ENCODE measurements at regions not wholly inside any gene's neighbourhood (a gene's known extent, or its start where the extent isn't known, plus 50 kb on each side); places are given as distances from the start of the nearest gene placed in this dataset.

DNA sequence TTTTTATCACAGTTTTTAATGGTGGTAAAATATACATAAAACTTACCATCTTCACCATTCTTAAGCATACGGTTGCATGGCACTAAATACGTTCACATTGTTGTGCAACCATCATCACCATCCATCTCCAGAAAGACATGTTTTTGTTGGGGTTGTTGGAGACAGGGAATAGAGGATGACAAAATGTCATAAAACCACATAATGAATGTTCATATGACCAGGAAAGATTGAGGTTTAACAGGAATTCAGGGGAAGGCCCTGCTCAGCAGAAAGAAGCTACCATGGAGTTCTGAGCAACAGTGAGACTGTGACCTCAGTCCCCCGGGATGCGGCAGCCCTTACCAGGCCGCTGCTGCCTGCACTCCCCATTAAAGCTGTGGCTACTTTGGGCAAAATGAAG lies 63.9 kb upstream of the TRIM2 start:
- TF ChIP-seq, protein P1, sequence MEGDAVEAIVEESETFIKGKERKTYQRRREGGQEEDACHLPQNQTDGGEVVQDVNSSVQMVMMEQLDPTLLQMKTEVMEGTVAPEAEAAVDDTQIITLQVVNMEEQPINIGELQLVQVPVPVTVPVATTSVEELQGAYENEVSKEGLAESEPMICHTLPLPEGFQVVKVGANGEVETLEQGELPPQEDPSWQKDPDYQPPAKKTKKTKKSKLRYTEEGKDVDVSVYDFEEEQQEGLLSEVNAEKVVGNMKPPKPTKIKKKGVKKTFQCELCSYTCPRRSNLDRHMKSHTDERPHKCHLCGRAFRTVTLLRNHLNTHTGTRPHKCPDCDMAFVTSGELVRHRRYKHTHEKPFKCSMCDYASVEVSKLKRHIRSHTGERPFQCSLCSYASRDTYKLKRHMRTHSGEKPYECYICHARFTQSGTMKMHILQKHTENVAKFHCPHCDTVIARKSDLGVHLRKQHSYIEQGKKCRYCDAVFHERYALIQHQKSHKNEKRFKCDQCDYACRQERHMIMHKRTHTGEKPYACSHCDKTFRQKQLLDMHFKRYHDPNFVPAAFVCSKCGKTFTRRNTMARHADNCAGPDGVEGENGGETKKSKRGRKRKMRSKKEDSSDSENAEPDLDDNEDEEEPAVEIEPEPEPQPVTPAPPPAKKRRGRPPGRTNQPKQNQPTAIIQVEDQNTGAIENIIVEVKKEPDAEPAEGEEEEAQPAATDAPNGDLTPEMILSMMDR (IDR thresholded peaks at IDR 0.05): no peak
- TF ChIP-seq POLR2A (IDR thresholded peaks at IDR 0.05): no peak
- no peak for TF ChIP-seq POLR2AphosphoS5 (IDR thresholded peaks at IDR 0.05)

All from suprapubic skin (tissue), 4 donors.